GM19395 (cell line): ENCODE measurements at regions not wholly inside any gene's neighbourhood (a gene's known extent, or its start where the extent isn't known, plus 50 kb on each side); places are given as distances from the start of the nearest gene placed in this dataset.
A peak's percentile ranks its signal among the peaks of the same experiment; 100 is the strongest.
"Not testable (repeated sequence)": the region's sequence is repeated elsewhere in the genome, so short reads cannot be mapped to it uniquely, and the experiment has no call there.

Experiments used
- ATAC-seq: cut with Tn5 transposase; IDR thresholded peaks from one replicate; pipeline ENCODE4 v1.9.1; 2021; ENCODE audit warnings: mild to moderate bottlenecking, moderate library complexity; ENCODE audit not compliant: unreplicated experiment

- no peak for ATAC-seq
These were observed 102.2 kb downstream of the CDC42EP3 start for GRCh38 chr2:37569131-37569823.

DNA sequence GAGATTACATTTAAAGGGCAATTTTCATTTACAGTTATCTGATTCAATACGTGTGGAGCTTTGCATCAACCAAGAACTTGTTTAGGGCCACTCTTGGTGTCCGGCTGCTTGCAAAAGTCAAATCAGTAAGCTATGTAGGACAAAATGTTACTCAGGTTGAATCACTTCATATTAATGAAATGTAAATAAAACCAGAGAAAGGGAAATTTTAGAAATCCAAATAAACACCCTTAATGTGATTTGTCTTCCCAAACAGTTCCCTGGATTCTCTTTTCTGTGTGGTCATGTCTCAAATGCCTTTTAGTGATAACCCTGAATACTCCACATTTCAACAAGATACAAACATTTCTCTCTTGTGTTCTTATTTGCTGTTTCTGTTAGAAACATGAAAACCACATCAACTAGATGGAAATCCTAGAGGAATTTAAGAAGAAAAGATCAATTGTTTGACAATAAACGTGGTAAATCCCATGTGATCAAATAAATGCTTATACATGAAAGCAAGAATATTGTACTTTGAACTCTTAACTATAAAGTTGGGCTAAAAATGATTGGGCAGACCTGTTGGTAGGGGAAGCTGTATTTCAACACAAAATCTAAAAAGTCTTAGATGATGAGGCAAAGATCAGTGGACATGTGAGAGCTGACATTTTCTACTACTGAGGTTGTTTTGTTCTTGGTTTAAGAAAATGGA is 101.3 kb downstream of the CDC42EP3 start:
- no peak for ATAC-seq

DNA sequence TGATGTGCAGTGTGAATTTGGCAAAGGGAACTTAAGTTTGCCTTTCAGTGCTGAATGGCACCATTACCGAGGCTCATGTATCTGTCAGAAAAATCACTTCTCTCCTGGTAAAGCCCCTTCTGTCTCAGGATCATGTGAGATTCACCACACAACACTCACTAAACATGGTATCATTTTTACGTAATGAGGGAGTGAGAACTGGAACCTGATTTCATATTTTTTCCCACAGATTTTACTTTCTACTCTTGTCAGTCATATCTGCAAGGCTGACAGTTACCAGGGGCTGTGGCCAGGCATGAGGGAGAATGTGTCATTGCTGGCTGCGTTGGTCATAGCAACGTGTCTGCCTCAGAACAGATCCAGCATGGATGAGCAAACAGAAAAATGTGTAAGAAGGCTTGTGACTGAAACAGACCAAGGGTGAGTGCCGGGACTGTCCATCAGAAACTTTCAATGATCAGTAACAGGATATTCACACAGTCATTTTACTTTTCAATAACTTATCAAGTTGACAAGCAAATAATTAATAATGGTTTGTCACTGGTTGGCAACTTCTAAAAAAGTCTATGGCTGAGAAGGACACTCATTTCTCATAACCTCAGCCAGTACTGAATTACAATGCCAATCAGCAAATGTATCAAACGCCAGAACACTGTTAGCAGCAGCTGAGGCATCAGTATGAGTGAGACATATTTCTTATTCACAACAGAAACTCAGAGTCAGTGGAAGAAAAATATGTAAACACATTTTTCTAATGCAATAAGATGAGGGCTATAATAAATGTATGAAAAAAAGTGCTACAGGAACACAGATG is 100.5 kb downstream of the CDC42EP3 start:
- ATAC-seq: peak; percentile 83

- ATAC-seq: no peak
These were observed 99.8 kb downstream of the CDC42EP3 start for GRCh38 chr2:37571587-37572136.

GRCh38 chr2:37573451-37574388 is 97.7 kb downstream of the CDC42EP3 start:
- peak; percentile 72 for ATAC-seq

- no peak for ATAC-seq
These were observed 95.7 kb downstream of the CDC42EP3 start for GRCh38 chr2:37575780-37576179.

DNA sequence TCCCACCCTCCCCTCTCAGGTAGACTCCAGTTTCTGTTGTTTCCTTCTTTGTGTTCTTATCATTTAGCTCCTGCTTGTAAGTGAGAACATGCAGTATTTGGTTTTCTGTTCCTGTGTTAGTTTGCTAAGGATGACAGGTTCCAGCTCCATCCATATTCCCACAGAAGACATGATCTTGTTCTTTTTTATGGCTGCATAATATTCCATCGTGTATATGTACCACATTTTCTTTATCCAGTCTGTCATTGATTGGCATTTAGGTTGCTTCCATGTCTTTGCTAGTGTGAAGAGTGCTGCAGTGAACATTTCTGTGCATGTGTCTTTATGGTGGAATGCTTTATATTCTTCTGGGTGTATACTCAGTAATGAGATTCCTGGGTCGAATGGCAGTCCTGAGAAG is 95.2 kb downstream of the CDC42EP3 start:
- ATAC-seq: not testable (repeated sequence)

GRCh38 chr2:37576831-37577230 is 94.6 kb downstream of the CDC42EP3 start:
- ATAC-seq: no peak

GRCh38 chr2:37579192-37579713 is 92.2 kb downstream of the CDC42EP3 start:
- ATAC-seq: no peak

- not testable (repeated sequence) for ATAC-seq
These were observed 91.5 kb downstream of the CDC42EP3 start for GRCh38 chr2:37579949-37580348.

DNA sequence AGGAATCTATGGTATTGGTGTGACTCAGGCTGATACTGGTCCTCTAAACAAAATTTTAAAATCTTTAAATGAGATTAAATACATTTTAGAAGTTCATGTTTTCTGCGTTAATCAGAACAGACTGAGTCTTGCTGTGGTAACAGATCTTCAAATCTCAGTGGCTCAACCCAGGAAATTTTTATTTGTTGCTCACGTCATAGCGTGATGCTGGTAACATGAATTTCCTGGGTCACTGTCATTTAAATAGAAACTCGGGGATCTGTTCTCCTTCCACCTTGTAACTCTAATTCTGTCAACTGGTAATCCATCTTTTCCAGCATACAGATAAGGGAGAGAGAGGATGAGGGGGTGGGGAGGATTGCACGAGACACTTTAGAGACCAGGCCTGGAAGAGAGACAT is 90.0 kb downstream of the CDC42EP3 start:
- ATAC-seq: no peak

- no peak for ATAC-seq
These were observed 88.8 kb downstream of the CDC42EP3 start for GRCh38 chr2:37582481-37583220.

GRCh38 chr2:37583402-37583801 is 88.0 kb downstream of the CDC42EP3 start:
- no peak for ATAC-seq

DNA sequence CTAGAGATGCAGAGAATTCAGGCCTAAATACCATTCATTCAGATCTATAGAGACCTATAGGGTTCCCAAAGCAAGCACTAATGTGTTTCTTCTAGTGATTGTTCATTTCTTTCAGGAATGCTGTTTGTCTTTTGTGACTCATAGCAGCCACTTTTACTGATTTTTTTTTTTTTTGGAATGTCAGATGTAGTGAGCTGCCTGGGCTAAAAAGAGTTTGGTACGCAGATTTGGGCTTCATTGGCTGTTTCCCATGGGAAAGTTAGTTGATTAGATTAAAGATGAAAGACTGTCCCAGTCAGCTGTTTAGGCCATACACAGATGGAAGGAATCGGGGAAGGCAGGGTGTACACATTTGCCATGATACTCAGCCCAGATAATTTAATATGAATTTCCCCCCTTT is 87.6 kb downstream of the CDC42EP3 start:
- ATAC-seq: no peak

DNA sequence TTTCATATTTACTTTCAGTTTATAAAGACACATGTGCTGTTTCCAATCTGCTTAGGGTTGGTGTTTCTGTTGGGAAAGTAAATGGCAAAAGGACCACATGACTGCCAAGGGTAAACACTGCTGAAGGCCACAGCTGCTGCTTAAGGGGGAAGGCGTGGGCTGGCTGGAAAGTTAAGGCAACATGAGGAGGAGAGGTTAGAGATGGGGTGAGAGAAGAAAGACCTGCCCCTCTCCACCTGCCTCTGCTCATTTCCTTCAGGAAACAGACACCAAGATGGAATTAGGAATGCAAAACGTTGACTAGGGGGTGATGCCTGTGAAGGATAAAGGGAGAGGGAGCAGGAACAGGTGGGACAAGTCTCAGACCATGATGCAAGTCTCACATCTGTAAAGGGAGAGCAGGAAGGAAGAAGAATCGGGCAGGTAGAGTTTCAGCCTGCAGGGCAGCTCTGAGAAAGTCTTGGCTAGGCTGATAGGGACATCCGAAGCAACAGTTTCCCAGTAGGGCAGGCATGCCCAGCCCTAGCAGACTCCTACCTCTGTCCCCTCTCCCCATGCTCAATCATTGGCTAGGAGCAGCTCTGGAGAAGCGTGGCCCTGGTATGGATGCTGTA is 86.0 kb downstream of the CDC42EP3 start:
- peak; percentile 48 for ATAC-seq

DNA sequence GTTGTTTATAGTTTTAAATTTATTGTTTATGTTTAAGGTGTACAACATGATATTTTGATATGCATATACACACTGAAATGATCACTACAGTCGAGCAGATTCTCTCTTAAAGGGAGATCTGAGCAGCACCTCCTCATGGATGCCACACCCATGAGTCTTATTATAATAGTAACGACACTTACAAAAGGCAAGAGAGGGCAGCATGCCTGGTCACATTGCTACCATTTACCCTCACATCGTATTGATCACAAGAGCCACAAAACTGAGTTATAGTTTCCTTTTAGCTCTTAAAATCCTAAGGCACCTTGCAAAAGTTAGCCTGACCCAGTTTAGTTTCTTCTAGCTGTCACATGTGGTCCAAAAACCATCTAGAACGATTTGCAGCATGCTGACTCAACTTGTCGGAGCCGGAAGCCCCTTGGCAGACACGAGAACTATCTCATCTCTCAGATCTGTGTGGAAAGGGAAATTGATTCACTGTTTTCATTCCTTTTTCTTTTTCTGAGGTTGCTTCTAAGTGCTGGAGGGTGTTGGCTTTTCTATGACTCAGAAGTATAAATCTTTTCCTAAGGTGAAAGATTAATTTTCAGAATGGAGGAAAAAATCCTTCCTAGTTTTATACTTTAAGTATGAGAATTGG is 85.3 kb downstream of the CDC42EP3 start:
- peak; percentile 45 for ATAC-seq

GRCh38 chr2:37586663-37587317 is 84.7 kb downstream of the CDC42EP3 start:
- no peak for ATAC-seq

GRCh38 chr2:37587817-37588216 is 83.6 kb downstream of the CDC42EP3 start:
- ATAC-seq: no peak
